Stimulated activated CD8-positive, alpha-beta memory T cell treated with anti-CD3 and anti-CD28 coated beads, Interleukin-12 subunit alpha, Interleukin-12 subunit beta, amount 100 ng/mL, for 4 hours (primary cell): ENCODE measurements at regions not wholly inside any gene's neighbourhood (a gene's known extent, or its start where the extent isn't known, plus 50 kb on each side); places are given as distances from the start of the nearest gene placed in this dataset.

Source experiments
- DNase-seq: peaks from one replicate; pipeline ENCODE4 v3.0.0-alpha.2; 2020; ENCODE audit warnings: low read depth

- DNase-seq: no peak
Measured at GRCh38 chr14:99098199-99098598, 173.8 kb downstream of the BCL11B start.

GRCh38 chr14:99099051-99099787 is 172.8 kb downstream of the BCL11B start:
- DNase-seq: no peak

- DNase-seq: no peak
Measured at GRCh38 chr14:99100497-99101270, 171.3 kb downstream of the BCL11B start.

GRCh38 chr14:99101855-99102461 is 170.0 kb downstream of the BCL11B start:
- DNase-seq: no peak

- no peak for DNase-seq
Measured at GRCh38 chr14:99116741-99117295, 155.2 kb downstream of the BCL11B start.

- no peak for DNase-seq
Measured at GRCh38 chr14:99117671-99118045, 154.3 kb downstream of the BCL11B start.

GRCh38 chr14:99118046-99118721 is 153.8 kb downstream of the BCL11B start:
- no peak for DNase-seq

- no peak for DNase-seq
Measured at GRCh38 chr14:99118946-99119345, 153.1 kb downstream of the BCL11B start.
